Midbrain (tissue), 1 donor: ENCODE measurements at regions not wholly inside any gene's neighbourhood (a gene's known extent, or its start where the extent isn't known, plus 50 kb on each side); places are given as distances from the start of the nearest gene placed in this dataset.
"Not testable (repeated sequence)": the region's sequence is repeated elsewhere in the genome, so short reads cannot be mapped to it uniquely, and the experiment has no call there.

Experiments used
- DNase-seq: peaks from one replicate; lab custom pipeline; 2025; lab: John Stamatoyannopoulos, UW

- peak; percentile 52 for DNase-seq
Measured at GRCh38 chr1:8169364-8170058, 143.4 kb upstream of the ERRFI1 start.

GRCh38 chr1:8167936-8168335 is 141.8 kb upstream of the ERRFI1 start:
- DNase-seq, result no peak

DNA sequence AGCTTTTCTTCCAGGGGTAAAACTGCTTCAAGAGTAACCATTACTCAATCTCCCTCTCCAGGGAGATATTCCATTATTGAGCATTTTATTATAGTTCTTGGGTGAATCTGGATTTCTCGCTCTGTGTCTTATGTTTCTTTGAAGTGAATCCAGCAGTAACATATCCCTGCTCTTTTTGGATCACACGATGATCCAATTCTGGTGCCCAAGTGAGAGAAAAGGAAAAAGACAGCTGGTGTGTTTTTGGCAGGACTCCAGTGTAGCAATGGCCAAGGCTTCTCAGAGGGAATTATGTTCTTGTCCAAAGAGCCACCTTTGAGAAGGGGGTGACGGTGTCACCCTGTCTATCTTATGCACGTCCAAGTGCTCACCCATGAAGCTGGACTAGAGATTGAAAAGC is 140.3 kb upstream of the ERRFI1 start:
- peak; percentile 1 for DNase-seq

GRCh38 chr1:8165595-8166360 is 139.7 kb upstream of the ERRFI1 start:
- no peak for DNase-seq

DNA sequence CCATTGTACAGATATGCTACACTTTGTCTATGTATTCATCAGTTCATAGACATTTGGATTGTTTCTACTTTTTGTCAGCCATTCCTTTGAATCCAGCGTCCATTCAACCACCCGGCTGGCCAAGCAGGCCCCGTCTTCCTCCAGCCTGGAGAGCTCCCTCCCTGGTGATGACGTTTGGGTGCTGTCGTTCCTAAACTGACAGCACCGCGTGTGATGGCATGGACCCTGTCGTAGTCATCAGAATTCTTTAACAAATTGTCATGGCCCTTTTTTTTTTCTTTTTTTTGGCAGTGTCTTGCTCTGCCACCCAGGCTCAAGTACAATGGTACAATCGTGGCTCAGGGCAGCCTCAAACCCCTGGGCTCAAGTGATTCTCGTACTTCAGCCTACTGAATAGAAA is 138.6 kb upstream of the ERRFI1 start:
- DNase-seq, result no peak

- no peak for DNase-seq
Measured at GRCh38 chr1:8163039-8163438, 136.9 kb upstream of the ERRFI1 start.

DNA sequence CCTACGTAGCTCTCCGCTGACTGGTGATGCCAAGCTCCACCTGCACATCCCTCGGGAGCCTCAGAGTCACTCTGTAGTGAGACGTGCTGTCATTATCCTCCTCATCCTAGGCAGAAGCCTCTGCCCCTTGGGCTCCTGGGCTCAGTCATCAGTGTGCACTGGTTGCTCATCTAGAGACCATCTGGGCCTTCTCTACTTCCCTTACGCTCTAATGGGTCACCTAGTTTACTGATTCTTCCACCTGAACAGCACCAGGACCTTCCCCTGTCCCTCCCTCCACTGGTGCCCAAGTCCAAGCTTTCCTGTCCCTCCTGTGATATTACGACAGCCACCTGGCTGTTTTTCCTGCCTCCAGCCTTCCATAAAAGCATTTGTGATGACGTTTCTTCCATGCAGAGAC is 136.1 kb upstream of the ERRFI1 start:
- no peak for DNase-seq

DNA sequence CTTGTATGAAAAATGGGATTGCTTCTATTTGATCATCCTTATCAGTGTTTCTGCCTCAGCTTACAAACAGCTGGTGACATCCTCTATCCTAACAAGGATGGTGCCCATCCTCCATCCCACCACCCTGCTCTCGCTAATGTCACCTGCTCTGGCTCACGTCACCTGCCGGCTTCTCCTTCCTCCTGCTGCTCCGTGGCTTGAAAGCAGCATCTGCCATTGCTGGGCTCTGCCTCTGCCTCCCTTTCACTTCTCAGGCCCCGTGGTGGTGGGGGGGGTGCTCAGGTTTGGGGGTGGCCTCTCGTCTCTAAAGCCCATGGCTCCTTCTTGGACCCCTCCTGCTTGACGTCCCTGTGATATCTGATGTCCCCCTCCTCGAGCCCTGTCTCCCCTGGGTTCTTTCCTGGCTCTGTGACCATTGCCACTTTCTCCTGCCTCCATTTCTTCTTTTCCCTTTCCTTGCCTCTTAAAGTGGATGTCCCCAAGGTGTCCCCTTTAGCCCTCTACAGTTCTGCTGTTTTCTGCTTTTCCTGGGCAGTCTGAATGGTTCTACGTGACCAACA is 135.5 kb upstream of the ERRFI1 start:
- DNase-seq, result no peak

- no peak for DNase-seq
Measured at GRCh38 chr1:8159470-8160024, 133.4 kb upstream of the ERRFI1 start.

DNA sequence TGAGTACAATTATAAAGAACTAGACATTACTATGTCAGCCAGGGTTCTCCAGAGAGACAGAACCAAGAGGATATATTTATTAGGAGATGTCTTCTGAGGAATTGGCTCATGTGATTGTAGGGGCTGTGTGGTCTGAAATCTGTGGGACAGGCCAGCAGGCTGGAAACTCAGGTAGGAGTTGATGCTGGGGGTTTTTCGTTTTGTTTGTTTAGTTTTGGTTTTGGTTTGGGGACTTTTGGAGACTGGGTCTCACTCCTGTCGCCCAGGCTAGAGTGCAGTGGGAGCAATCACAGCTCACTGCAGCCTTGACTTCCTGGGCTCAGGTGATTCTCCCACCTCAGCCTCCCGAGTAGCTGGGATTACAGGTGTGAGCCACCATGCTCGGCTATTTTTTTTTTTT is 132.9 kb upstream of the ERRFI1 start:
- DNase-seq, result no peak

- no peak for DNase-seq
Measured at GRCh38 chr1:8157765-8158164, 131.7 kb upstream of the ERRFI1 start.

DNA sequence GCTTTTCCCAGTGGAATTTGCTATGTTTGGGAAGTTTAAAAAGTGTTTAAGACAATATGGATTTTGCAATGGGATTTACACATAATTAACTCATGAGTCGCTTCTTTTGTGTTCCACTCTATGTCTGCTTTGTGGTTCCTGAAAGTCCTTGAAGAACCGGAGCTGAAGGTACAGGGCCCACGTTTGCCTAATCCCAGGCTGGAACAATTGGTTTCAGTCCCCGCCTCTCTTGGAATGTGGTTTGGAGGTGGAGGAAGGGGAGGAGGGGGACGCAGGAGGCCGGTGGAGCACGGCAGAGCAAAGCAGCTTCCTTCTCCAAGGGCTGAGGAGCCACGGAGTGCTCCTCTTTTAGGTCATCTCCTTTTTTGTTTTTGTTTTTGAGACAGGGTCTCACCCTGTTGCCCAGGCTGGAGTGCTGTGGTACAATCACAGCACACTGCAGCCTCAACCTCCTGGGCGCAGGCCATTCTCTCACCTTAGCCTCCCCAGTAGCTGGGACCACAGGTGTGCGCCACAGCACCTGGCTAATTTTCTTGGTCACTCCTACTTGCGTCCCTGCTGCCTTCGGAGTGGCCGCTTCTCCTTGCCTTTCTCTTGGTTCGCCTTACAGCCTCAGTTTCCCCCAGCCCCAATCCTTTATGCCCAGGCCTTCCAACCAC is 129.5 kb upstream of the ERRFI1 start:
- no peak for DNase-seq

DNA sequence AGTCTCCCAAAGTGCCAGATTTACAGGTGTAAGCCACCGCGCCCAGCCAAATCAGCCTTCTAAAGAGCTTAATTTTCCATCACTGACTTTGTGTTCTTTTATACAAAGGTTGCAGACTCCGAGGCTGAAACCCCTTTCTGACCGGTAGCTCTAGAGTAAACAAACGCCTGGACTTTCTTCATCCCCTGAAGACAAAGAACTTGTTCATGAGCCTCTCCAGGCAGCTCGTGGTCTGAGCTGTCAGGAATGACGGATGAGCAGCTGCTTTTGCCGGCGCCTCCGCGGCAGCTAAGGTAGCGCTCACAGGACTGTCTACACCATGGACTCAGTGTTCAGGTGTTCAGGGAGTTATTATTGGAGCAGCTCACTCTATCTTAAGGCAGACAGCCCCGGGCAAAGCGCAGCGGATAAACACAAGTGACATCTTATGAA is 128.5 kb upstream of the ERRFI1 start:
- DNase-seq, result no peak

GRCh38 chr1:8153961-8154360 is 127.9 kb upstream of the ERRFI1 start:
- no peak for DNase-seq

DNA sequence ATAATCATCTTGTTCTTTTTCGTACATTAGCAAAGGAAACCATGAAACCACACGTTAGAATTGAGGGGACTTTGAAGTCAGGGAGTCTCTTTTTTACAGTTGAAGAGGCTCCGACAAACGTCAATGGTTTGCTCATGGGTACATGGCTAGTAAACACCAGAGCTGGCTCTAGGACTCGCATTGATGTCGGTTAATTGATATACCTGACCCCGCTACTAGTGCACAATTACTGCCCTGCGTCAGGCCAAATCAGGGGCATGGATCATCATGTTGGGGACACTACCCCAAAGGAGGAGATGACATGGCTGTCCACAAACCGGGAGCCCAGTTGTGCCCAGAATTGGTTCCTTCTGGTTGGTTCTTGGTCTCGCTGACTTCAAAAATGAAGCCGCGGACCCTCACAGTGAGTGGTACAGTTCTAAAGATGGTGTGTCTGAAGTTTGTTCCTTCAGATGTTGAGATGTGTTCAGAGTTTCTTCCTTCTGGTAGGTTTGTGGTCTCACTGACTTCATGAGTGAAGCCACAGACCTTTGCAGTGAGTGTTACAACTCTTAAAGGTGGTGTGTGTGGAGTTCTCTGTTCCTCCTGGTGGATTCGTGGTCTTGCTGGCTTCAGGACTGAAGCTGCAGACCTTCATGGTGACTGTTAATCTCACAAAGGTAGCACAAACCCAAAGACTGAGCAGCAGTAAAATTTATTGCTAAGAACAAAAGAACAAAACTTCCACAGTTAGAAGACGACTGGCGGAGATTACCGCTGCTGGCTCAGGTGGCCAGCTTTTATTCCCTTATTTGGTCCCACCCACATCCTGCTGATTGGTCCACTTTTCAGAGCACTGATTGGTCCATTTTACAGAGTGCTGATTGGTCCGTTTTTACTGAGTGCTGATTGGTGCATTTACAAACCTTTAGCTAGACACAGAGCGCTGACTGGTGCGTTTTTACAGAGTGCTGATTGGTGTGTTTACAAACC is 126.9 kb upstream of the ERRFI1 start:
- DNase-seq, result no peak

GRCh38 chr1:8151647-8152046 is 125.5 kb upstream of the ERRFI1 start:
- DNase-seq, result no peak

DNA sequence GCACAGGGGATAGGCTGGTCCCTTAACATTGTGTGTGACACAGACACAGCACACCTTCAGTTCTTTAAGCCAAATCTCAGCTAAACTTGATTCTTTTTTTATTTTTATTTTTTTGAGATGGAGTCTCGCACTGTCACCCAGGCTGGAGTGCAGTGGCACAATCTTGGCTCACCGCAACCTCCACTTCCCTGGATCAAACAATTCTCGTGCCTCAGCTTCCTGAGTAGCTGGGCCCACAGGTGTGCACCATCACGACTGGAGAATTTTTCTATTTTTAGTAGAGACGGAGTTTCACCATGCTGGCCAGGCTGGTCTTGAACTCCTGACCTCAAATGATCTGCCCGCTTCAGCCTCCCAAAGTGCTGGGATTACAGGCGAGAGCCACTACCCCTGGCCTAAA is 123.6 kb upstream of the ERRFI1 start:
- not testable (repeated sequence) for DNase-seq

DNA sequence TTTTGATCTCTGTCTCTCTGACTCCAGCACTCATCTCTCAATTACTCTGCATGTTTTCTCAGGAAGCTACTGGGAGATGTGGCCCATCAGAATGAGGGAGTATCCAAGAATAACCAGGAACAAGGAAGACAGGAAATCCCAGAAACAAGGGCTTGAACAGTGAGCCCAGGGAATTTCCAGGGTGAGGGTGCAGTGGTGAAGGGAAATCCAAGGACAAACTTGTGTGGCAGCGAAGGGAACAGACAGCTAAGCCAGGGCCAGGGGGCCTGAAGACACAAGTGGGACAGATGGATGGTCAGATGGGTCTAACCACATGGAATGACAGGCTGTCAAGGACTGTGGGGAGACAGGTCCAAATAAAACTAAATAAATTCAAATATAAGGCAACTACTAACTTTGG is 121.8 kb upstream of the ERRFI1 start:
- DNase-seq, result no peak

DNA sequence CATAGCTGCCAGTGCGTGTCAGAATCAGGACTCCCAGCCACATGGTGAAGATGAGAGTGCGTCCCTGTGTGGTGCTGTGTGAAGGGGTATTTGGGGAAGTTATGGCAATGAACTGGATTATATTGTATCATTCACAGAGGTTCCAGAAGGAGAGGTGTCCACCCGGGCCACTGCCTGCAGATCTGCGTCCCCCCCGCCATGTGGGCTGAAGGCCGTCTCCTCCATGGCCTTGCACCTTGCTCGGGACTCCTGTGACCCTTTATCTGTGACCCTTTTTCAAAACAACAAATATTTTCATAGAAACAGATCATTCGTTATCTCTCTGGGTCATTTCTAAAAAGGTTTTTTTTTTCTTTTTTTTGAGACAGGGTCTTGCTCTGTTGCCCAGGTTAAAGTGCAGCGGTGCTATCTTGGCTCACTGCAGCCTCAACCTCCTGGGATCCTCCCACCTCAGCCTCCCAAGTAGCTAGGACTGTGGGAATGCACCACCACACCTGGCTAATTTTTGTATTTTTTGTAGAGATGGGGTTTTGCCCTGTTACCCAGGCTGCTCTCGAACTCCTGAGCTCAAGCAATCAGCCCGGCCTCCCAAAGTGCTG is 120.2 kb upstream of the ERRFI1 start:
- no peak for DNase-seq

- no peak for DNase-seq
Measured at GRCh38 chr1:8145545-8146202, 119.6 kb upstream of the ERRFI1 start.
